HEK293 (cell line): ENCODE measurements at regions not wholly inside any gene's neighbourhood (a gene's known extent, or its start where the extent isn't known, plus 50 kb on each side); places are given as distances from the start of the nearest gene placed in this dataset.

Experiments used
- CTCF ChIA-PET: fragments of 350-600 bp; formaldehyde crosslinking; extraction: SDS; loops from one replicate; lab custom pipeline; 2021; ENCODE audit warnings: antibody characterized with exemption; lab: Yijun Ruan, JAX
- POLR2A ChIA-PET: fragments of 300-600 bp; formaldehyde crosslinking; extraction: SDS; loops from one replicate; lab custom pipeline; 2020; ENCODE audit warnings: antibody characterized with exemption, inconsistent platforms; lab: Yijun Ruan, JAX
- H3K27ac ChIP-seq: fragments of 200-500 bp; sonication (Bioruptor generic); 2 replicates; pipeline ENCODE4 v1.5.1; 2014; ENCODE audit warnings: low read depth, low read length, control low read depth, inconsistent platforms; ENCODE audit errors: extremely low read depth
- H3K36me3 ChIP-seq, 2 experiments: fragments of 200-500 bp in 1 of 2; sonication (Bioruptor generic) in 1 of 2; 1 replicate in 1 of 2; 2 replicates in 1 of 2; pipeline ENCODE4 v1.5.1; 2014 to 2017; ENCODE audit warnings: inconsistent platforms in 2 of 2, low read length in 2 of 2; ENCODE audit not compliant: control insufficient read depth in 2 of 2, insufficient read depth in 1 of 2
- H3K4me1 ChIP-seq: fragments of 200-500 bp; sonication (Bioruptor generic); 2 replicates; pipeline ENCODE4 v1.5.1; 2014; ENCODE audit warnings: mild to moderate bottlenecking, low read length, inconsistent platforms; ENCODE audit not compliant: control insufficient read depth, insufficient read depth
- H3K4me3 ChIP-seq: 2 replicates; pipeline ENCODE4 v1.5.1; 2011; ENCODE audit warnings: low read depth, mild to moderate bottlenecking, control low read depth, low read length, moderate library complexity
- H3K9me3 ChIP-seq: fragments of 200-500 bp; sonication (Bioruptor generic); 2 replicates; pipeline ENCODE4 v1.5.1; 2014; ENCODE audit warnings: low read depth, low read length, inconsistent platforms; ENCODE audit not compliant: control insufficient read depth, insufficient read depth
- GLI4 ChIP-seq: fragments of 450-650 bp; formaldehyde crosslinking; IDR thresholded peaks from 2 replicates; pipeline ENCODE4 v1.5.1; 2016; ENCODE audit warnings: missing biosample characterization, missing genetic modification characterization
- HOXA7 ChIP-seq: sonication (generic); formaldehyde crosslinking; IDR thresholded peaks from 2 replicates; pipeline ENCODE4 v1.8.1; 2022; ENCODE audit warnings: missing genetic modification reagents, borderline replicate concordance
- KLF7 ChIP-seq: fragments of 450-650 bp; formaldehyde crosslinking; IDR thresholded peaks from 2 replicates; pipeline ENCODE4 v1.5.1; 2016; ENCODE audit warnings: missing biosample characterization, missing genetic modification characterization, borderline replicate concordance
- RBAK ChIP-seq: fragments of 450-650 bp; formaldehyde crosslinking; IDR thresholded peaks from 2 replicates; pipeline ENCODE4 v1.5.1; 2016; ENCODE audit warnings: missing biosample characterization, missing genetic modification characterization
- SCRT2 ChIP-seq: fragments of 450-650 bp; formaldehyde crosslinking; IDR thresholded peaks from 2 replicates; pipeline ENCODE4 v1.5.1; 2016; ENCODE audit warnings: missing biosample characterization, missing genetic modification characterization
- WT1 ChIP-seq: fragments of 450-650 bp; formaldehyde crosslinking; IDR thresholded peaks from 2 replicates; pipeline ENCODE4 v1.5.1; 2016; ENCODE audit warnings: missing biosample characterization, missing genetic modification characterization
- YY1 ChIP-seq: fragments of 450-650 bp; formaldehyde crosslinking; IDR thresholded peaks from 2 replicates; pipeline ENCODE4 v1.5.1; 2018; ENCODE audit warnings: missing biosample characterization, missing genetic modification characterization
- ZFP37 ChIP-seq: fragments of 450-650 bp; formaldehyde crosslinking; IDR thresholded peaks from 2 replicates; pipeline ENCODE4 v1.5.1; 2016; ENCODE audit warnings: missing biosample characterization, missing genetic modification characterization
- ZNF121 ChIP-seq: fragments of 450-650 bp; formaldehyde crosslinking; IDR thresholded peaks from 2 replicates; pipeline ENCODE4 v1.5.1; 2016; ENCODE audit warnings: missing biosample characterization, missing genetic modification characterization
- ZNF16 ChIP-seq: fragments of 450-650 bp; formaldehyde crosslinking; IDR thresholded peaks from 2 replicates; pipeline ENCODE4 v1.5.1; 2016; ENCODE audit warnings: low read depth, missing biosample characterization, missing genetic modification characterization
- ZNF24 ChIP-seq: fragments of 450-650 bp; formaldehyde crosslinking; IDR thresholded peaks from 2 replicates; pipeline ENCODE4 v1.5.1; 2016; ENCODE audit warnings: missing biosample characterization, missing genetic modification characterization
- ZNF292 ChIP-seq: fragments of 450-650 bp; formaldehyde crosslinking; IDR thresholded peaks from 2 replicates; pipeline ENCODE4 v1.5.1; 2016; ENCODE audit warnings: low read depth, missing biosample characterization, missing genetic modification characterization, borderline replicate concordance
- ZNF311 ChIP-seq: fragments of 450-650 bp; formaldehyde crosslinking; IDR thresholded peaks from 2 replicates; pipeline ENCODE4 v1.5.1; 2017; ENCODE audit warnings: missing biosample characterization, missing genetic modification characterization, borderline replicate concordance
- ZNF341 ChIP-seq: fragments of 450-650 bp; formaldehyde crosslinking; IDR thresholded peaks from 2 replicates; pipeline ENCODE4; 2016; ENCODE audit warnings: low read depth, missing biosample characterization, missing genetic modification characterization
- ZNF394 ChIP-seq: fragments of 450-650 bp; formaldehyde crosslinking; IDR thresholded peaks from 2 replicates; pipeline ENCODE4 v1.5.1; 2016; ENCODE audit warnings: missing biosample characterization, missing genetic modification characterization, mild to moderate bottlenecking, moderate library complexity, borderline replicate concordance
- ZNF544 ChIP-seq: fragments of 450-650 bp; formaldehyde crosslinking; IDR thresholded peaks from 2 replicates; pipeline ENCODE4 v1.5.0; 2017; ENCODE audit warnings: missing biosample characterization, missing genetic modification characterization
- ZNF549 ChIP-seq: fragments of 450-650 bp; IDR thresholded peaks from 2 replicates; pipeline ENCODE4 v1.5.1; 2018; ENCODE audit warnings: missing biosample characterization, missing genetic modification characterization, mild to moderate bottlenecking, inconsistent platforms, moderate library complexity
- ZNF596 ChIP-seq: fragments of 450-650 bp; IDR thresholded peaks from 2 replicates; pipeline ENCODE4 v1.5.0; 2018; ENCODE audit warnings: missing biosample characterization, mild to moderate bottlenecking, missing genetic modification characterization, moderate library complexity
- ZNF621 ChIP-seq: fragments of 450-650 bp; formaldehyde crosslinking; IDR thresholded peaks from 2 replicates; pipeline ENCODE4 v1.5.1; 2017; ENCODE audit warnings: missing biosample characterization, missing genetic modification characterization
- ZNF654 ChIP-seq: fragments of 450-650 bp; formaldehyde crosslinking; IDR thresholded peaks from 2 replicates; pipeline ENCODE4 v1.5.1; 2016; ENCODE audit warnings: low read depth, missing biosample characterization, missing genetic modification characterization
- ZNF658 ChIP-seq: fragments of 450-650 bp; formaldehyde crosslinking; IDR thresholded peaks from 2 replicates; pipeline ENCODE4; 2016; ENCODE audit warnings: missing biosample characterization, missing genetic modification characterization
- ZNF660 ChIP-seq: fragments of 450-650 bp; IDR thresholded peaks from 2 replicates; pipeline ENCODE4 v1.5.1; 2018; ENCODE audit warnings: missing biosample characterization, mild to moderate bottlenecking, missing genetic modification characterization
- ZNF776 ChIP-seq: fragments of 450-650 bp; formaldehyde crosslinking; IDR thresholded peaks from 2 replicates; pipeline ENCODE4 v1.5.0; 2017; ENCODE audit warnings: missing biosample characterization, missing genetic modification characterization, borderline replicate concordance
- ZNF777 ChIP-seq: fragments of 450-650 bp; formaldehyde crosslinking; IDR thresholded peaks from 2 replicates; pipeline ENCODE4 v1.5.1; 2017; ENCODE audit warnings: missing biosample characterization, missing genetic modification characterization, borderline replicate concordance
- TF ChIP-seq, protein P1 (sequence below): fragments of 450-650 bp; formaldehyde crosslinking; conservative IDR thresholded peaks from 2 replicates; pipeline ENCODE4 v1.5.1; 2016; ENCODE audit warnings: low read depth, missing biosample characterization, missing genetic modification characterization
- TF ChIP-seq, protein P2 (sequence below): fragments of 450-650 bp; formaldehyde crosslinking; IDR thresholded peaks from 2 replicates; pipeline ENCODE4 v1.5.1; 2016; ENCODE audit warnings: missing biosample characterization, missing genetic modification characterization
- TF ChIP-seq, protein P3 (sequence below): IDR thresholded peaks from 2 replicates; pipeline ENCODE4 v1.6.1; 2011; ENCODE audit warnings: mild to moderate bottlenecking, low read depth, low read length, borderline replicate concordance
- TF ChIP-seq, protein P4 (sequence below): fragments of 450-650 bp; formaldehyde crosslinking; IDR thresholded peaks from 2 replicates; pipeline ENCODE4 v1.5.1; 2016; ENCODE audit warnings: missing biosample characterization, missing genetic modification characterization
- TF ChIP-seq, protein P5 (sequence below): fragments of 450-650 bp; formaldehyde crosslinking; IDR thresholded peaks from 2 replicates; pipeline ENCODE4 v1.5.1; 2016; ENCODE audit warnings: missing biosample characterization, missing genetic modification characterization

DNA sequence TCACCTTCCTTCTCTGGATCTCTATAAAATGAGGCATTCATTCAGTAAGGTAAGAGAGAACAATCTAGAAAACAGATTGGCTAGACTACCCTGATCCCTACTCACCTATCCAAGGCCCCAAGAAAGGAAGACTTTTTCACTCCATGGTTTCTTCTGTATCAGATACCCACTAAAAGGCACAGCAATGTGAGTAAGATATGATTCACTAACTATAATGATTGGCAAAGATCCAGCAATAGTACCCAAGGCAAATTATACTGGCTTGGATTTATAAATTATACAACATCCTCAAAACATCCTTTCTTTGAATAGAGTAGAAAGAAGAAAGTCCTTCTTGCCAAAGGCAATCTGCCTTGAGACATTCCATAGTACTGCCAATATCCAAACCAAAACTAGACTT lies 1432.0 kb upstream of the GOT2 start:
- ChIA-PET CTCF (no interaction called here), POLR2A (no interaction called here)
- TF ChIP-seq ZNF24 (tag by site-specific recombination), result no peak
- no peak for TF ChIP-seq ZNF654 (tag by site-specific recombination)
- no peak for TF ChIP-seq ZNF311 (tag by site-specific recombination)
- TF ChIP-seq ZNF292 (tag by site-specific recombination), result no peak
- no peak for TF ChIP-seq ZNF658 (tag by site-specific recombination)
- TF ChIP-seq RBAK (tag by site-specific recombination), result no peak
- no peak for TF ChIP-seq ZNF596
- TF ChIP-seq WT1 (tag by site-specific recombination), result no peak
- TF ChIP-seq SCRT2, result no peak
- no peak for TF ChIP-seq ZNF341 (tag by site-specific recombination)
- TF ChIP-seq, protein P1, sequence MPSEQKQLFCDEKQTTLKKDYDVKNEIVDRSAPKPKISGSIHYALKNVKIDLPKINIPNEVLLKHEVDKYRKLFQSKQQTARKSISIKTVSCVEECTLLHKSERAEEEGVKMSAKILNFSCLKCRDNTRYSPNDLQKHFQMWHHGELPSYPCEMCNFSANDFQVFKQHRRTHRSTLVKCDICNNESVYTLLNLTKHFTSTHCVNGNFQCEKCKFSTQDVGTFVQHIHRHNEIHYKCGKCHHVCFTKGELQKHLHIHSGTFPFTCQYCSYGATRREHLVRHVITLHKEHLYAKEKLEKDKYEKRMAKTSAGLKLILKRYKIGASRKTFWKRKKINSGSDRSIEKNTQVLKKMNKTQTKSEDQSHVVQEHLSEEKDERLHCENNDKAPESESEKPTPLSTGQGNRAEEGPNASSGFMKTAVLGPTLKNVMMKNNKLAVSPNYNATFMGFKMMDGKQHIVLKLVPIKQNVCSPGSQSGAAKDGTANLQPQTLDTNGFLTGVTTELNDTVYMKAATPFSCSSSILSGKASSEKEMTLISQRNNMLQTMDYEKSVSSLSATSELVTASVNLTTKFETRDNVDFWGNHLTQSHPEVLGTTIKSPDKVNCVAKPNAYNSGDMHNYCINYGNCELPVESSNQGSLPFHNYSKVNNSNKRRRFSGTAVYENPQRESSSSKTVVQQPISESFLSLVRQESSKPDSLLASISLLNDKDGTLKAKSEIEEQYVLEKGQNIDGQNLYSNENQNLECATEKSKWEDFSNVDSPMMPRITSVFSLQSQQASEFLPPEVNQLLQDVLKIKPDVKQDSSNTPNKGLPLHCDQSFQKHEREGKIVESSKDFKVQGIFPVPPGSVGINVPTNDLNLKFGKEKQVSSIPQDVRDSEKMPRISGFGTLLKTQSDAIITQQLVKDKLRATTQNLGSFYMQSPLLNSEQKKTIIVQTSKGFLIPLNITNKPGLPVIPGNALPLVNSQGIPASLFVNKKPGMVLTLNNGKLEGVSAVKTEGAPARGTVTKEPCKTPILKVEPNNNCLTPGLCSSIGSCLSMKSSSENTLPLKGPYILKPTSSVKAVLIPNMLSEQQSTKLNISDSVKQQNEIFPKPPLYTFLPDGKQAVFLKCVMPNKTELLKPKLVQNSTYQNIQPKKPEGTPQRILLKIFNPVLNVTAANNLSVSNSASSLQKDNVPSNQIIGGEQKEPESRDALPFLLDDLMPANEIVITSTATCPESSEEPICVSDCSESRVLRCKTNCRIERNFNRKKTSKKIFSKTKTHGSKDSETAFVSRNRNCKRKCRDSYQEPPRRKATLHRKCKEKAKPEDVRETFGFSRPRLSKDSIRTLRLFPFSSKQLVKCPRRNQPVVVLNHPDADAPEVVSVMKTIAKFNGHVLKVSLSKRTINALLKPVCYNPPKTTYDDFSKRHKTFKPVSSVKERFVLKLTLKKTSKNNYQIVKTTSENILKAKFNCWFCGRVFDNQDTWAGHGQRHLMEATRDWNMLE (tag by site-specific recombination), result no peak
- TF ChIP-seq ZNF121 (tag by site-specific recombination), result no peak
- TF ChIP-seq, protein P2, sequence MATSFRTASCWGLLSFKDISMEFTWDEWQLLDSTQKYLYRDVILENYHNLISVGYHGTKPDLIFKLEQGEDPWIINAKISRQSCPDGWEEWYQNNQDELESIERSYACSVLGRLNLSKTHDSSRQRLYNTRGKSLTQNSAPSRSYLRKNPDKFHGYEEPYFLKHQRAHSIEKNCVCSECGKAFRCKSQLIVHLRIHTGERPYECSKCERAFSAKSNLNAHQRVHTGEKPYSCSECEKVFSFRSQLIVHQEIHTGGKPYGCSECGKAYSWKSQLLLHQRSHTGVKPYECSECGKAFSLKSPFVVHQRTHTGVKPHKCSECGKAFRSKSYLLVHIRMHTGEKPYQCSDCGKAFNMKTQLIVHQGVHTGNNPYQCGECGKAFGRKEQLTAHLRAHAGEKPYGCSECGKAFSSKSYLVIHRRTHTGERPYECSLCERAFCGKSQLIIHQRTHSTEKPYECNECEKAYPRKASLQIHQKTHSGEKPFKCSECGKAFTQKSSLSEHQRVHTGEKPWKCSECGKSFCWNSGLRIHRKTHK, result no peak
- no peak for TF ChIP-seq ZNF16
- no peak for TF ChIP-seq ZNF776
- TF ChIP-seq ZFP37 (tag by site-specific recombination), result no peak
- no peak for TF ChIP-seq ZNF621 (tag by site-specific recombination)
- no peak for TF ChIP-seq ZNF549 (tag by site-specific recombination)
- TF ChIP-seq ZNF394 (tag by site-specific recombination), result no peak
- TF ChIP-seq, protein P3, sequence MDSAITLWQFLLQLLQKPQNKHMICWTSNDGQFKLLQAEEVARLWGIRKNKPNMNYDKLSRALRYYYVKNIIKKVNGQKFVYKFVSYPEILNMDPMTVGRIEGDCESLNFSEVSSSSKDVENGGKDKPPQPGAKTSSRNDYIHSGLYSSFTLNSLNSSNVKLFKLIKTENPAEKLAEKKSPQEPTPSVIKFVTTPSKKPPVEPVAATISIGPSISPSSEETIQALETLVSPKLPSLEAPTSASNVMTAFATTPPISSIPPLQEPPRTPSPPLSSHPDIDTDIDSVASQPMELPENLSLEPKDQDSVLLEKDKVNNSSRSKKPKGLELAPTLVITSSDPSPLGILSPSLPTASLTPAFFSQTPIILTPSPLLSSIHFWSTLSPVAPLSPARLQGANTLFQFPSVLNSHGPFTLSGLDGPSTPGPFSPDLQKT, result no peak
- H3K36me3 ChIP-seq, result no peaks in the 10 kb centered on the region
- no peaks in the 10 kb centered on the region for H3K9me3 ChIP-seq
- no peaks in the 10 kb centered on the region for H3K4me1 ChIP-seq
- no peak overlapping the region for H3K27ac ChIP-seq
- no peak overlapping the region for H3K4me3 ChIP-seq

DNA sequence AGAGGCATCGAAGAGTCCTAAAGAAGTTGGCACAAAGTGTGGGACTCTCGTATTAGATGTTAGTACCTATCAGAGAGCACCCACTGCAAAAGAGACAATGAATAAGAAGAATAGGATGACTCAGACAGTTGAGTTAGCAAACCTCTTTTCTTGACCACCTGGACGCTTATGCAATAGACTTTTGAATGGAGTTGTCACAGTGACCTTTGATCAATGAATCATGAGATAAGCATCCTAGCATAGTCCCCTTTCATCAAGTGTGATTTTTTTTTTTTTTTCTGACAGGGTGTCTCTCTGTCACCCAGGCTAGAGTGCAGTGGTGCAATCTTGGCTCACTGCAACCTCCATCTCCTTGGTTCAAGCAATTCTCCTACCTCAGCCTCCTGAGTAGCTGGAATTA lies 1417.9 kb upstream of the GOT2 start:
- no peak overlapping the region for H3K27ac ChIP-seq
- no peaks in the 10 kb centered on the region for H3K9me3 ChIP-seq
- H3K4me1 ChIP-seq, result no peaks in the 10 kb centered on the region
- ChIA-PET POLR2A (no interaction called here), CTCF (no interaction called here)
- H3K4me3 ChIP-seq, result no peak overlapping the region
- H3K36me3 ChIP-seq, result no peaks in the 10 kb centered on the region
- TF ChIP-seq ZNF660 (tag by site-specific recombination) (no peak), HOXA7 (CRISPR knock-in tag) (no peak), YY1 (tag by site-specific recombination) (no peak), KLF7 (tag by site-specific recombination) (no peak), GLI4 (tag by site-specific recombination) (no peak), ZNF777 (tag by site-specific recombination) (no peak), ZNF544 (tag by site-specific recombination) (no peak)
- TF ChIP-seq, protein P4, sequence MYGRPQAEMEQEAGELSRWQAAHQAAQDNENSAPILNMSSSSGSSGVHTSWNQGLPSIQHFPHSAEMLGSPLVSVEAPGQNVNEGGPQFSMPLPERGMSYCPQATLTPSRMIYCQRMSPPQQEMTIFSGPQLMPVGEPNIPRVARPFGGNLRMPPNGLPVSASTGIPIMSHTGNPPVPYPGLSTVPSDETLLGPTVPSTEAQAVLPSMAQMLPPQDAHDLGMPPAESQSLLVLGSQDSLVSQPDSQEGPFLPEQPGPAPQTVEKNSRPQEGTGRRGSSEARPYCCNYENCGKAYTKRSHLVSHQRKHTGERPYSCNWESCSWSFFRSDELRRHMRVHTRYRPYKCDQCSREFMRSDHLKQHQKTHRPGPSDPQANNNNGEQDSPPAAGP, result no peak
- TF ChIP-seq, protein P5, sequence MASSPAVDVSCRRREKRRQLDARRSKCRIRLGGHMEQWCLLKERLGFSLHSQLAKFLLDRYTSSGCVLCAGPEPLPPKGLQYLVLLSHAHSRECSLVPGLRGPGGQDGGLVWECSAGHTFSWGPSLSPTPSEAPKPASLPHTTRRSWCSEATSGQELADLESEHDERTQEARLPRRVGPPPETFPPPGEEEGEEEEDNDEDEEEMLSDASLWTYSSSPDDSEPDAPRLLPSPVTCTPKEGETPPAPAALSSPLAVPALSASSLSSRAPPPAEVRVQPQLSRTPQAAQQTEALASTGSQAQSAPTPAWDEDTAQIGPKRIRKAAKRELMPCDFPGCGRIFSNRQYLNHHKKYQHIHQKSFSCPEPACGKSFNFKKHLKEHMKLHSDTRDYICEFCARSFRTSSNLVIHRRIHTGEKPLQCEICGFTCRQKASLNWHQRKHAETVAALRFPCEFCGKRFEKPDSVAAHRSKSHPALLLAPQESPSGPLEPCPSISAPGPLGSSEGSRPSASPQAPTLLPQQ (tag by site-specific recombination), result no peak
